OCI-LY1 (cell line): ENCODE measurements at regions not wholly inside any gene's neighbourhood (a gene's known extent, or its start where the extent isn't known, plus 50 kb on each side); places are given as distances from the start of the nearest gene placed in this dataset.

Experiments
- H2AFZ ChIP-seq: fragments of 200-600 bp; sonication (generic), shearing (Covaris generic); 2 replicates; pipeline ENCODE4 v1.6.0; 2014; ENCODE audit warnings: antibody characterized with exemption, mild to moderate bottlenecking, low read length
- H3F3A ChIP-seq: fragments of 200-600 bp; sonication (generic), shearing (Covaris generic); 2 replicates; pipeline ENCODE4 v1.6.0; 2014; ENCODE audit warnings: mild to moderate bottlenecking, antibody characterized with exemption, low read length, moderate library complexity; ENCODE audit not compliant: insufficient read depth
- H3K27ac ChIP-seq: fragments of 200-600 bp; sonication (generic); 2 replicates; pipeline ENCODE4 v1.5.1; 2014; ENCODE audit warnings: low read length, mixed run types, mild to moderate bottlenecking, low read depth; ENCODE audit not compliant: poor library complexity, severe bottlenecking
- H3K27me3 ChIP-seq: fragments of 200-600 bp; sonication (generic); 2 replicates; pipeline ENCODE4 v1.6.0; 2014; ENCODE audit warnings: antibody characterized with exemption, mild to moderate bottlenecking, low read length, moderate library complexity; ENCODE audit not compliant: insufficient read depth
- H3K36me3 ChIP-seq: fragments of 200-600 bp; sonication (generic); 2 replicates; pipeline ENCODE4 v1.6.1; 2014; ENCODE audit warnings: mild to moderate bottlenecking, antibody characterized with exemption, low read length, moderate library complexity, mixed read lengths; ENCODE audit not compliant: insufficient read depth
- H3K4me1 ChIP-seq: fragments of 200-600 bp; sonication (generic); 2 replicates; pipeline ENCODE4 v1.5.1; 2014; ENCODE audit warnings: mild to moderate bottlenecking, low read length, moderate library complexity; ENCODE audit not compliant: insufficient read depth, severe bottlenecking
- H3K4me2 ChIP-seq: fragments of 200-600 bp; sonication (generic), shearing (Covaris generic); 2 replicates; pipeline ENCODE4 v1.6.1; 2014; ENCODE audit warnings: low read length
- H3K4me3 ChIP-seq: fragments of 200-600 bp; sonication (generic); 2 replicates; pipeline ENCODE4 v1.5.1; 2014; ENCODE audit warnings: low read length, low read depth, mild to moderate bottlenecking, mixed read lengths; ENCODE audit not compliant: poor library complexity, severe bottlenecking
- H3K79me2 ChIP-seq: fragments of 200-600 bp; shearing (Covaris generic); 2 replicates; pipeline ENCODE4 v1.6.1; 2016; ENCODE audit warnings: mixed run types, low read length, mixed read lengths; ENCODE audit not compliant: insufficient read depth
- H3K9ac ChIP-seq: fragments of 200-600 bp; sonication (generic), shearing (Covaris generic); 2 replicates; pipeline ENCODE4 v1.6.1; 2014; ENCODE audit warnings: mild to moderate bottlenecking, low read length, mixed read lengths
- H3K9me2 ChIP-seq: fragments of 200-600 bp; sonication (generic), shearing (Covaris generic); 2 replicates; pipeline ENCODE4 v1.6.1; 2014; ENCODE audit warnings: low read depth, mild to moderate bottlenecking, low read length, mixed read lengths
- H3K9me3 ChIP-seq: fragments of 200-600 bp; shearing (Covaris generic); 2 replicates; pipeline ENCODE4 v1.6.1; 2014; ENCODE audit warnings: low read length, mixed read lengths
- H4K20me1 ChIP-seq: fragments of 200-600 bp; sonication (generic), shearing (Covaris generic); 2 replicates; pipeline ENCODE4 v1.6.0; 2016; ENCODE audit warnings: mild to moderate bottlenecking, low read length; ENCODE audit not compliant: insufficient read depth
- EZH2 ChIP-seq: fragments of 200-600 bp; sonication (generic), shearing (Covaris generic); IDR thresholded peaks from 2 replicates; pipeline ENCODE4 v1.8.0; 2017; ENCODE audit warnings: borderline replicate concordance, mixed run types, mild to moderate bottlenecking, antibody characterized with exemption, low read length, moderate library complexity, mixed read lengths
- TF ChIP-seq, protein P1 (sequence below): fragments of 200-600 bp; sonication (generic), shearing (Covaris generic); IDR thresholded peaks from 2 replicates; pipeline ENCODE4 v1.5.1; 2017; ENCODE audit warnings: mild to moderate bottlenecking, antibody characterized with exemption, low read length, moderate library complexity, mixed read lengths

DNA sequence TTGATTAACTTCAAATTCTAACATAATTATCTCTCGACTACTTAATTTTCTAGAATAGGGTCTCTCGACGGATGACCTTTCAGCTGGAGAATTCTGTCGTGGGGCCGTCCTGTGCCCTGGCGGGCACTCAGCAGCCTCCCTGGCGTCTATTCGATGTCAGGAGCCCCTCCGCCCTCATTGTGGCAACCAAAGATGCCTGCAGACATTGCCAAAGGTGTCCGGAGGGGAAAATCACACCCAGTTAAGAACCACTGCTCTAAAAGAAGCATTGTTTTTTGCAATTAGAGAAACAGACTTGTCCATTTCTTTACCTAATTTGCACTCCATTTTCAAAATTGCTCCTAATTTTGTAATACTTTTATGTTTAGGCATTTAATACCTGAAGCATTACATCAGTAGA is 79.2 kb upstream of the ARHGEF7 start:
- Histone ChIP-seq H4K20me1 (no peaks in the 10 kb centered on the region), H3K9ac (no peak overlapping the region), H3K27ac (no peak overlapping the region), H3K9me3 (no peaks in the 10 kb centered on the region), H3K9me2 (no peaks in the 10 kb centered on the region), H3K36me3 (no peaks in the 10 kb centered on the region), H3K4me3 (no peak overlapping the region), H3K4me2 (no peak overlapping the region), H3F3A (no peaks in the 10 kb centered on the region), H3K4me1 (no peaks in the 10 kb centered on the region), H3K79me2 (no peaks in the 10 kb centered on the region), H2AFZ (no peak overlapping the region), H3K27me3 (no peaks in the 10 kb centered on the region)
- no peak for TF ChIP-seq EZH2
- TF ChIP-seq, protein P1, sequence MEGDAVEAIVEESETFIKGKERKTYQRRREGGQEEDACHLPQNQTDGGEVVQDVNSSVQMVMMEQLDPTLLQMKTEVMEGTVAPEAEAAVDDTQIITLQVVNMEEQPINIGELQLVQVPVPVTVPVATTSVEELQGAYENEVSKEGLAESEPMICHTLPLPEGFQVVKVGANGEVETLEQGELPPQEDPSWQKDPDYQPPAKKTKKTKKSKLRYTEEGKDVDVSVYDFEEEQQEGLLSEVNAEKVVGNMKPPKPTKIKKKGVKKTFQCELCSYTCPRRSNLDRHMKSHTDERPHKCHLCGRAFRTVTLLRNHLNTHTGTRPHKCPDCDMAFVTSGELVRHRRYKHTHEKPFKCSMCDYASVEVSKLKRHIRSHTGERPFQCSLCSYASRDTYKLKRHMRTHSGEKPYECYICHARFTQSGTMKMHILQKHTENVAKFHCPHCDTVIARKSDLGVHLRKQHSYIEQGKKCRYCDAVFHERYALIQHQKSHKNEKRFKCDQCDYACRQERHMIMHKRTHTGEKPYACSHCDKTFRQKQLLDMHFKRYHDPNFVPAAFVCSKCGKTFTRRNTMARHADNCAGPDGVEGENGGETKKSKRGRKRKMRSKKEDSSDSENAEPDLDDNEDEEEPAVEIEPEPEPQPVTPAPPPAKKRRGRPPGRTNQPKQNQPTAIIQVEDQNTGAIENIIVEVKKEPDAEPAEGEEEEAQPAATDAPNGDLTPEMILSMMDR: no peak

- no peaks in the 10 kb centered on the region for H4K20me1 ChIP-seq
- no peak overlapping the region for H3K4me2 ChIP-seq
- H3F3A ChIP-seq: no peaks in the 10 kb centered on the region
- H3K4me1 ChIP-seq: no peaks in the 10 kb centered on the region
- no peak overlapping the region for H3K27ac ChIP-seq
- no peak overlapping the region for H3K4me3 ChIP-seq
- no peaks in the 10 kb centered on the region for H3K36me3 ChIP-seq
- H3K27me3 ChIP-seq: 0 out of 2 replicates have a peak, but pooled peaks cover 3% of the 10 kb centered on the region
- no peak overlapping the region for H3K9ac ChIP-seq
- no peaks in the 10 kb centered on the region for H3K79me2 ChIP-seq
- no peaks in the 10 kb centered on the region for H3K9me3 ChIP-seq
- TF ChIP-seq, protein P1: no peak
- no peak for TF ChIP-seq EZH2
- H3K9me2 ChIP-seq: no peaks in the 10 kb centered on the region
- H2AFZ ChIP-seq: no peak overlapping the region
Measured at GRCh38 chr13:111034811-111035210, 80.3 kb upstream of the ARHGEF7 start.

GRCh38 chr13:111033172-111034130 is 81.7 kb upstream of the ARHGEF7 start:
- H3K79me2 ChIP-seq: no peaks in the 10 kb centered on the region
- H2AFZ ChIP-seq: no peak overlapping the region
- no peaks in the 10 kb centered on the region for H3K9me3 ChIP-seq
- no peak overlapping the region for H3K27ac ChIP-seq
- H3K27me3 ChIP-seq: 0 out of 2 replicates have a peak, but pooled peaks cover 3% of the 10 kb centered on the region
- H3F3A ChIP-seq: no peaks in the 10 kb centered on the region
- H3K4me1 ChIP-seq: no peaks in the 10 kb centered on the region
- no peaks in the 10 kb centered on the region for H3K9me2 ChIP-seq
- no peaks in the 10 kb centered on the region for H4K20me1 ChIP-seq
- no peak overlapping the region for H3K9ac ChIP-seq
- H3K36me3 ChIP-seq: no peaks in the 10 kb centered on the region
- no peak for TF ChIP-seq EZH2
- TF ChIP-seq, protein P1: no peak
- no peak overlapping the region for H3K4me3 ChIP-seq
- no peak overlapping the region for H3K4me2 ChIP-seq
